MV-4-11 (cell line): ENCODE measurements at regions not wholly inside any gene's neighbourhood (a gene's known extent, or its start where the extent isn't known, plus 50 kb on each side); places are given as distances from the start of the nearest gene placed in this dataset.

Experiments used
- DNase-seq: peaks from one replicate; lab custom pipeline; 2025; lab: John Stamatoyannopoulos, UW

GRCh38 chr3:78516937-78517336 is 1250.9 kb downstream of the ROBO1 start:
- DNase-seq: no peak

GRCh38 chr3:78517965-78518364 is 1249.8 kb downstream of the ROBO1 start:
- no peak for DNase-seq

- no peak for DNase-seq
Observed at GRCh38 chr3:78519281-78519680, 1248.5 kb downstream of the ROBO1 start.

- DNase-seq: no peak
Observed at GRCh38 chr3:78529601-78530000, 1238.2 kb downstream of the ROBO1 start.

- no peak for DNase-seq
Observed at GRCh38 chr3:78540485-78540884, 1227.3 kb downstream of the ROBO1 start.

GRCh38 chr3:78545827-78546226 is 1222.0 kb downstream of the ROBO1 start:
- DNase-seq: no peak
